Tibial artery (tissue), 4 donors: ENCODE measurements at regions not wholly inside any gene's neighbourhood (a gene's known extent, or its start where the extent isn't known, plus 50 kb on each side); places are given as distances from the start of the nearest gene placed in this dataset.

ENCODE experiments used
- DNase-seq, 2 donors: peaks; one replicate each; pipeline ENCODE4 v3.0.0-alpha.2; 2019
- H3K27ac ChIP-seq, 2 donors: fragments of 200-600 bp; sonication (generic) in 1 of 2; 1 replicate in 1 of 2; 2 replicates in 1 of 2; pipeline ENCODE4 v1.5.1; 2018 to 2019; ENCODE audit warnings: mild to moderate bottlenecking in 1 of 2
- H3K27me3 ChIP-seq, 2 donors: fragments of 200-600 bp; sonication (generic) in 1 of 2; one replicate each; pipeline versions ENCODE4 v1.5.1 to v1.6.0; 2016 to 2019
- H3K36me3 ChIP-seq, 3 donors: fragments of 200-600 bp; sonication (generic) in 2 of 3; one replicate each; pipeline ENCODE4 v1.5.1; 2016 to 2019; ENCODE audit warnings: mild to moderate bottlenecking in 2 of 3
- H3K4me1 ChIP-seq, 4 donors: fragments of 200-600 bp; sonication (generic) in 2 of 4; 1 replicate in 3 of 4; 2 replicates in 1 of 4; pipeline ENCODE4 v1.5.1; 2016 to 2019
- H3K4me3 ChIP-seq, 2 donors: fragments of 200-600 bp; sonication (generic) in 1 of 2; 1 replicate in 1 of 2; 2 replicates in 1 of 2; pipeline ENCODE4 v1.5.1; 2018 to 2019; ENCODE audit warnings: mild to moderate bottlenecking in 2 of 2
- H3K9me3 ChIP-seq, 3 donors: fragments of 200-600 bp; sonication (generic) in 1 of 3; one replicate each; pipeline ENCODE4 v1.5.1; 2016 to 2019
- CTCF ChIP-seq, 2 experiments: fragments of 200-600 bp in 1 of 2; fragments of 450-650 bp in 1 of 2; IDR thresholded peaks; one replicate each; pipeline ENCODE4 v1.5.1; 2017 to 2019; ENCODE audit warnings: antibody characterized with exemption in 2 of 2, mild to moderate bottlenecking in 1 of 2, moderate library complexity in 1 of 2
- intact Hi-C: fragments of 100-400 bp; cut with DNase I; formaldehyde crosslinking; loops from one replicate; pipeline ENCODE4 v1.15.0; 2023; ENCODE audit warnings: low total_unique reads

- H3K27ac ChIP-seq, result no peak overlapping the region
- no peaks in the 10 kb centered on the region for H3K27me3 ChIP-seq
- no peaks in the 10 kb centered on the region for H3K36me3 ChIP-seq
- H3K9me3 ChIP-seq, result peaks cover 0 to 6% (median 4%) of the 10 kb centered on the region in 3 donors
- H3K4me3 ChIP-seq, result no peak overlapping the region
- DNase-seq, result no peak
- intact Hi-C loops, result no loop called here
- H3K4me1 ChIP-seq, result no peaks in the 10 kb centered on the region
- no peak for TF ChIP-seq CTCF (IDR thresholded peaks at IDR 0.05)
Measured at GRCh38 chr1:83781667-83782066, 217.3 kb downstream of the TTLL7 start.

GRCh38 chr1:83779565-83779964 lies 219.4 kb downstream of the TTLL7 start:
- TF ChIP-seq CTCF (IDR thresholded peaks at IDR 0.05), result no peak
- no peaks in the 10 kb centered on the region for H3K4me1 ChIP-seq
- intact Hi-C loops, result no loop called here
- no peak for DNase-seq
- H3K9me3 ChIP-seq, result peaks cover 0 to 6% (median 4%) of the 10 kb centered on the region in 3 donors
- H3K4me3 ChIP-seq, result no peak overlapping the region
- H3K36me3 ChIP-seq, result no peaks in the 10 kb centered on the region
- no peaks in the 10 kb centered on the region for H3K27me3 ChIP-seq
- H3K27ac ChIP-seq, result no peak overlapping the region

GRCh38 chr1:83777758-83778101 lies 221.2 kb downstream of the TTLL7 start:
- H3K27me3 ChIP-seq, result no peaks in the 10 kb centered on the region
- H3K9me3 ChIP-seq, result no peaks in the 10 kb centered on the region
- intact Hi-C loops, result no loop called here
- H3K4me3 ChIP-seq, result no peak overlapping the region
- no peaks in the 10 kb centered on the region for H3K4me1 ChIP-seq
- TF ChIP-seq CTCF (IDR thresholded peaks at IDR 0.05), result no peak
- H3K36me3 ChIP-seq, result no peaks in the 10 kb centered on the region
- DNase-seq, result no peak
- H3K27ac ChIP-seq, result no peak overlapping the region

- Histone ChIP-seq H3K36me3 (no peaks in the 10 kb centered on the region), H3K4me1 (no peaks in the 10 kb centered on the region), H3K27ac (no peak overlapping the region), H3K27me3 (no peaks in the 10 kb centered on the region), H3K9me3 (no peaks in the 10 kb centered on the region), H3K4me3 (no peak overlapping the region)
- no peak for TF ChIP-seq CTCF (IDR thresholded peaks at IDR 0.05)
- intact Hi-C loops, result no loop called here
- DNase-seq, result no peak
Measured at GRCh38 chr1:83776913-83777757, 221.8 kb downstream of the TTLL7 start.

GRCh38 chr1:83775977-83776603 lies 222.8 kb downstream of the TTLL7 start:
- no peak overlapping the region for H3K4me3 ChIP-seq
- intact Hi-C loops, result no loop called here
- no peak for DNase-seq
- no peaks in the 10 kb centered on the region for H3K9me3 ChIP-seq
- H3K36me3 ChIP-seq, result no peaks in the 10 kb centered on the region
- H3K4me1 ChIP-seq, result no peaks in the 10 kb centered on the region
- H3K27ac ChIP-seq, result no peak overlapping the region
- H3K27me3 ChIP-seq, result no peaks in the 10 kb centered on the region
- no peak for TF ChIP-seq CTCF (IDR thresholded peaks at IDR 0.05)
